PC-9 (cell line): ENCODE measurements at regions not wholly inside any gene's neighbourhood (a gene's known extent, or its start where the extent isn't known, plus 50 kb on each side); places are given as distances from the start of the nearest gene placed in this dataset.
A peak's percentile ranks its signal among the peaks of the same experiment; 100 is the strongest.

Source experiments
- BruUV-seq: library from RNA; stranded (reverse); fragments of 400-500 nt; replicated peaks from 2 replicates; lab custom pipeline; 2021; lab: Mats Ljungman, UMichigan
- CTCF ChIA-PET: fragments of 300-600 bp; sonication (Branson Sonifier 250); formaldehyde crosslinking; loops from one replicate; lab custom pipeline; 2022; ENCODE audit warnings: antibody characterized with exemption; lab: Charles Lee
- POLR2A ChIA-PET: fragments of 300-600 bp; sonication (Branson Sonifier 250); formaldehyde crosslinking; loops from one replicate; lab custom pipeline; 2022; ENCODE audit warnings: antibody characterized with exemption; ENCODE audit not compliant: unreplicated experiment; lab: Charles Lee
- DNase-seq, 2 experiments: peaks; one replicate each; pipeline versions ENCODE4 v3.0.0 to v3.0.0-alpha.2; 2015 to 2022; ENCODE audit warnings: mixed read lengths in 1 of 2
- H2AFZ ChIP-seq: fragments of 200-600 bp; sonication (generic); 2 replicates; pipeline ENCODE4 v1.8.1; 2017; ENCODE audit warnings: antibody characterized with exemption
- H3F3A ChIP-seq: fragments of 200-600 bp; sonication (generic); 2 replicates; pipeline ENCODE4 v1.8.1; 2017; ENCODE audit warnings: antibody characterized with exemption, mild to moderate bottlenecking, low read depth; ENCODE audit not compliant: insufficient read depth
- H3K27ac ChIP-seq: fragments of 200-600 bp; sonication (generic); 2 replicates; pipeline ENCODE4 v1.6.1; 2016; ENCODE audit warnings: mixed run types
- H3K27me3 ChIP-seq: fragments of 200-600 bp; sonication (generic); 2 replicates; pipeline ENCODE4 v1.6.1; 2016; ENCODE audit warnings: low read depth, mixed run types; ENCODE audit not compliant: insufficient read depth
- H3K36me3 ChIP-seq: fragments of 200-600 bp; sonication (generic); 2 replicates; pipeline ENCODE4 v1.6.1; 2016; ENCODE audit warnings: low read depth, mixed run types
- H3K4me1 ChIP-seq: fragments of 200-600 bp; sonication (generic); replicated peaks from 2 replicates; pipeline ENCODE4 v1.6.1; 2016; ENCODE audit warnings: mixed run types; ENCODE audit not compliant: insufficient read depth
- H3K4me2 ChIP-seq: fragments of 200-600 bp; sonication (generic); 2 replicates; pipeline ENCODE4 v1.6.1; 2017; ENCODE audit warnings: mixed run types
- H3K4me3 ChIP-seq: fragments of 200-600 bp; sonication (generic); 2 replicates; pipeline ENCODE4 v1.6.1; 2016; ENCODE audit warnings: mixed run types
- H3K79me2 ChIP-seq: fragments of 200-600 bp; sonication (generic); 2 replicates; pipeline ENCODE4 v1.6.1; 2017; ENCODE audit warnings: low read depth, mixed run types
- H3K9me2 ChIP-seq: fragments of 200-600 bp; sonication (generic); 2 replicates; pipeline ENCODE4 v1.8.1; 2017; ENCODE audit warnings: mild to moderate bottlenecking; ENCODE audit not compliant: insufficient read depth
- H3K9me3 ChIP-seq: fragments of 200-600 bp; sonication (generic); 2 replicates; pipeline ENCODE4 v1.8.1; 2016; ENCODE audit warnings: low read depth; ENCODE audit not compliant: insufficient read depth
- H4K20me1 ChIP-seq: fragments of 200-600 bp; sonication (generic); 2 replicates; pipeline ENCODE4 v1.8.1; 2017; ENCODE audit not compliant: insufficient read depth
- EZH2 ChIP-seq: fragments of 200-600 bp; sonication (generic); IDR thresholded peaks from 2 replicates; pipeline ENCODE4 v1.8.0; 2017; ENCODE audit warnings: antibody characterized with exemption, low read depth
- intact Hi-C: fragments of 100-400 bp; cut with micrococcal nuclease; formaldehyde crosslinking; loops from one replicate; pipeline ENCODE4 v1.10.0; 2022; ENCODE audit not compliant: unreplicated experiment
- TF ChIP-seq, protein P1 (sequence below): fragments of 200-600 bp; sonication (generic); conservative IDR thresholded peaks from 2 replicates; pipeline ENCODE4 v1.6.1; 2017; ENCODE audit warnings: mixed run types, antibody characterized with exemption, mild to moderate bottlenecking, moderate library complexity

DNA sequence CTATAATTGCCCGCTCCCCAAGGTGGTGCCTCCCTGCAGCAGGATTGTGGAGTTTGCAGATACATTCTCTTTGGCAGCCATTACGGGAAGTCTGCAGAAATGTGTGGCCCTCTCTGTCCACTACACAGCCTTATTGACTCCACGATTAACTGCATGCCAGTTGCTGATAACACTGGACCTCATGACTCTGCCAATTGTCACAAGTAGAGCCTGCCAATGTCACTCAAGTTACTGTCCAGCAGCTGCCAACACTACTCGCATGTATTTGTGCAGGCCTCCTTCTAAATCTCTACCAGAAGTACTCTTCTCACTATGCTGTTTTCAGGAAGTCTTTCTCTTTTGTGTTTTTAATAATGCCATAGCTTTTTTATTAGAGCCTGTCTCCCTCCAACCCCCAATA, 128.8 kb downstream of the PPP1R3A start:
- DNase-seq = no peak
- Histone ChIP-seq H3K79me2 (no peaks in the 10 kb centered on the region), H3K27ac (no peak overlapping the region), H3F3A (no peaks in the 10 kb centered on the region), H3K4me1 (no peaks in the 10 kb centered on the region), H3K4me2 (no peak overlapping the region), H3K36me3 (no peaks in the 10 kb centered on the region), H3K9me3 (0 out of 2 replicates have a peak, but pooled peaks cover 3% of the 10 kb centered on the region), H2AFZ (no peak overlapping the region), H3K4me3 (no peak overlapping the region), H3K27me3 (no peaks in the 10 kb centered on the region), H4K20me1 (no peaks in the 10 kb centered on the region), H3K9me2 (no peaks in the 10 kb centered on the region)
- POLR2A ChIA-PET = no interaction called here
- BruUV-seq = no TSS peak
- TF ChIP-seq, protein P1, sequence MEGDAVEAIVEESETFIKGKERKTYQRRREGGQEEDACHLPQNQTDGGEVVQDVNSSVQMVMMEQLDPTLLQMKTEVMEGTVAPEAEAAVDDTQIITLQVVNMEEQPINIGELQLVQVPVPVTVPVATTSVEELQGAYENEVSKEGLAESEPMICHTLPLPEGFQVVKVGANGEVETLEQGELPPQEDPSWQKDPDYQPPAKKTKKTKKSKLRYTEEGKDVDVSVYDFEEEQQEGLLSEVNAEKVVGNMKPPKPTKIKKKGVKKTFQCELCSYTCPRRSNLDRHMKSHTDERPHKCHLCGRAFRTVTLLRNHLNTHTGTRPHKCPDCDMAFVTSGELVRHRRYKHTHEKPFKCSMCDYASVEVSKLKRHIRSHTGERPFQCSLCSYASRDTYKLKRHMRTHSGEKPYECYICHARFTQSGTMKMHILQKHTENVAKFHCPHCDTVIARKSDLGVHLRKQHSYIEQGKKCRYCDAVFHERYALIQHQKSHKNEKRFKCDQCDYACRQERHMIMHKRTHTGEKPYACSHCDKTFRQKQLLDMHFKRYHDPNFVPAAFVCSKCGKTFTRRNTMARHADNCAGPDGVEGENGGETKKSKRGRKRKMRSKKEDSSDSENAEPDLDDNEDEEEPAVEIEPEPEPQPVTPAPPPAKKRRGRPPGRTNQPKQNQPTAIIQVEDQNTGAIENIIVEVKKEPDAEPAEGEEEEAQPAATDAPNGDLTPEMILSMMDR = no peak
- no peak for TF ChIP-seq EZH2
- CTCF ChIA-PET = no interaction called here
- intact Hi-C loops = no loop called here

DNA sequence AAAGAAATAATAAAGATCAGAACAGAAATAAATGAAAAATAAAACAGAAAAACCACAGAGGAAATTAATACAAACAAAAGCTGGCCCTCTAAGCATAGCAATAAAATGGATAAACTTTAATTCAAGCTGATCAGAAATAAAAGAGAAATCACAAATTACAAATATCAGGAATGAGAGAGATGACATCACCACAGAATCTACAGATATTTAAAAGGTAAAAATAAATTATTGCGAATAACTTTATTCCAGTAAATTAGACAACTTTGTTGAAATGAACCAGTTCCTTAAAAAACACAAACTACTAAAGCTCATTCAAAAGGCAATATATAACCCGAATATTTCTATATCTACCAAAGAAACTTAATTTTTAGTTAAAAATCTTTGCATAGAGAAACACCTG, 131.7 kb downstream of the PPP1R3A start:
- Histone ChIP-seq H3K4me2 (no peak overlapping the region), H3F3A (no peaks in the 10 kb centered on the region), H3K9me2 (no peaks in the 10 kb centered on the region), H3K27me3 (no peaks in the 10 kb centered on the region), H4K20me1 (no peaks in the 10 kb centered on the region), H3K4me3 (no peak overlapping the region), H2AFZ (peak overlapping the region; percentile 13; the same call in 1 of the 2 replicates), H3K9me3 (0 out of 2 replicates have a peak, but pooled peaks cover 3% of the 10 kb centered on the region), H3K79me2 (no peaks in the 10 kb centered on the region), H3K4me1 (no peaks in the 10 kb centered on the region), H3K36me3 (no peaks in the 10 kb centered on the region), H3K27ac (no peak overlapping the region)
- CTCF ChIA-PET = interaction anchor here (0.6 kb wide), 1 partner anchor 616 kb away, joined by 3 read pairs; no protein-coding TSS in a partner anchor
- DNase-seq = no peak
- no TSS peak for BruUV-seq
- TF ChIP-seq, protein P1 = no peak
- no peak for TF ChIP-seq EZH2
- POLR2A ChIA-PET = interaction anchor here (0.7 kb wide), 1 partner anchor 13 kb away, joined by 4 read pairs; no protein-coding TSS in a partner anchor
- intact Hi-C loops = no loop called here

DNA sequence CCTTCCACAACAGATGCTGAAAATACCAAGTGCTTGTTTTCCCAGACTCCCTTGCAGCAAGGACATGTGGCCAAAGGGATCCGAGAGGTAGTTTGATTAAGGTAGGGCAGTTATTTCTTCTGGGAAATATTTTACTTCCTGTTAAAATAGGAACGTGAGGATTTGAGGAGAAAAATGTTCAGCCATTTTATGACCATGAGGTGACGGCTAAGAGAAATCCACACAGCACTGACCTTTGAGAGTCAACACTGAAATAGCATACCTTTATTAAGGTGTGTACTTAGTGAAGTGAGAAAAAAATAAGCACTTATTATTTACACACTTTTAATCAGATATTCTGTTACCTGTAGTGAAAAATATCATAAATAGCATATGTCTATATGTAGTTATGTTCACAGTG, 133.9 kb downstream of the PPP1R3A start:
- POLR2A ChIA-PET = no interaction called here
- no peaks in the 10 kb centered on the region for H3K27me3 ChIP-seq
- H3F3A ChIP-seq = no peaks in the 10 kb centered on the region
- no TSS peak for BruUV-seq
- DNase-seq = no peak
- H3K36me3 ChIP-seq = no peaks in the 10 kb centered on the region
- no peaks in the 10 kb centered on the region for H3K9me2 ChIP-seq
- H3K27ac ChIP-seq = no peak overlapping the region
- H3K79me2 ChIP-seq = no peaks in the 10 kb centered on the region
- no peak overlapping the region for H2AFZ ChIP-seq
- intact Hi-C loops = no loop called here
- H3K4me3 ChIP-seq = no peak overlapping the region
- H3K9me3 ChIP-seq = 0 out of 2 replicates have a peak, but pooled peaks cover 3% of the 10 kb centered on the region
- CTCF ChIA-PET = no interaction called here
- no peaks in the 10 kb centered on the region for H4K20me1 ChIP-seq
- TF ChIP-seq EZH2 = no peak
- TF ChIP-seq, protein P1 = no peak
- H3K4me2 ChIP-seq = no peak overlapping the region
- no peaks in the 10 kb centered on the region for H3K4me1 ChIP-seq
